Myocyte (in vitro differentiated cells): ENCODE measurements at regions not wholly inside any gene's neighbourhood (a gene's known extent, or its start where the extent isn't known, plus 50 kb on each side); places are given as distances from the start of the nearest gene placed in this dataset.
"Not testable (repeated sequence)": the region's sequence is repeated elsewhere in the genome, so short reads cannot be mapped to it uniquely, and the experiment has no call there.

ENCODE experiments used
- DNase-seq: peaks from one replicate; pipeline ENCODE4 v3.0.0-alpha.2; 2012; ENCODE audit warnings: low read depth

- DNase-seq = not testable (repeated sequence)
These were observed 211.3 kb downstream of the SPATA31A1 start for GRCh38 chr9:39566782-39567181.

DNA sequence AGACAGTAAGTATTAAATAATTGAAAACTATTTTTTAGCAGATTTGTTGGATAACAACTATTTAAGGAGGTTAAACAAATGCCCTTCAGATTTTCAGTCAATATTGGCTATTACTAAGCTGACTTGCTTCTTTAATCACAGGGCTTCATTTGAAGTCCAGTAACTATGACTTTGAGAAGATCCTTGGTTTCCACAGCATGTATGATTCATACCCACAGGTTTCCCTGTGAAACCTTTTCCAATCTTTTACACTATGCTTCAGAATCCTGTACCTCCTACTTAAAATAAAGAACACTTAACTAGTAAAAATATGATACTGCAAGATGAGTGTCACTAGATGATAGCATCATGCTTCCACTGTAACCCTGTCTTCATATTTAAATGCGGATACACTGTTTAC, 211.9 kb downstream of the SPATA31A1 start:
- not testable (repeated sequence) for DNase-seq

DNA sequence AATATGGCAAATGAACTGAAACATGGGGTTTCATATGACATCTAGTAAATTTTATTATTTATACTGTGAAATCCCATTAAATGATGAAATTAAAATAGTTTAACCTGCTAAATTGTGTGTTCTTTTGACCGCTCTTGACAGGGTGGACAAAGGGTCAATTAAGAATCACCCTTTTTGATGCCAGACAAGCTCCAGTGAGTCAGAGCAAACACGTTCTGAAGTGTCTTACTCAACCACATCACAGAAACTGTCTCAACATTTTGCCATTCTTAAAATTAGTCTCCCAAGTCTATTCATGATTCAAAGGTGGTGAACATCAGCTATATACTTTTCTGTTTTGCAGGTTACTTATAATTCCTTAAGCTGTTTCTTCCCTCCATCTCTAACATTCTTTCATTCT, 213.4 kb downstream of the SPATA31A1 start:
- not testable (repeated sequence) for DNase-seq

DNA sequence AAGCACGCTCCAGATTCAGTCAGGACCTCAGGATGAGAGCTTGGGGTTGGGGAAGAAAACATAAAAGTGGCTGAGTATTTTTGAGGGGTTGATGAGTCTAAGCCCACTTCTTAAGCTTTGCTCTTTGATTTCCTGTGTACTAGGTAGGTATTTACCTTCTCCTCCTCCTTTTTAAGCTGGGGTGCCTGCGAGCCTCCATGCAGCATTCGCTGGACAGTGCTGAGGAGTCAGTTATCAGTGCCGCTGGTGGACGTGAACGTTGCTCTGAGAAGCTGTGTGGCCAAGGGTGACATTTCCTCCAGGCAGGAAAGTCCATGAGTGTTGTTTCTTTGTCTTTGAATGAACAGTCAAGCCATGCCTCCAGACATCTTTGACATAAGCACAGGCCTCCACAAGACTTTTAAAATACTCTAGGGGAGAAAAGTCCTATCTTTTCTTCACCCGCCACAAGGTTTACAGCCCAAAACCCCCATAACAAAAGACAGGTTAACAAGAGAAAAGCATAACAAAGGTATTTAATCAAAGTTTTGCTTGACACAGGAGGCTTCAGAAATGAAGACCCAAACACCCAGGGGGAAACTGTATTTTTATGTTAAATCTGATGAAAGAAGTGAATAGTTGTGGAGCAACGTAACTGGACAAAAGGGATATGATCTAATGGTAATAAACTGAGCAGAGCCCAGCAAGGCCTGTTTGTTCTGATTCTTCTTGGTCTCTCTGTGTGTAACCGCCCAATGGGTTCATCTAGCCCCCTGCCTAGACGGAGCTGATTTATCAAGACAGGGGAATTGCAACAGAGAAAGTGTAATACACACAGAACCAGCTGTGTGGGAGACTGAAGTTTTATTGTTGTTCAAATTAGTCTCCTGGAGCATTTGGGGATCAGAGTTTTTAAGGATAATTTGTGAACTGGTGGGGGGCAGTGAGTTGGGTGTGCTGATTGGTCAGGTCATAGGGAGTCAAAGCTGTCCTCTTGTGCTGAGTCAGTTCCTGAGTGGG, 217.9 kb downstream of the SPATA31A1 start:
- not testable (repeated sequence) for DNase-seq

DNA sequence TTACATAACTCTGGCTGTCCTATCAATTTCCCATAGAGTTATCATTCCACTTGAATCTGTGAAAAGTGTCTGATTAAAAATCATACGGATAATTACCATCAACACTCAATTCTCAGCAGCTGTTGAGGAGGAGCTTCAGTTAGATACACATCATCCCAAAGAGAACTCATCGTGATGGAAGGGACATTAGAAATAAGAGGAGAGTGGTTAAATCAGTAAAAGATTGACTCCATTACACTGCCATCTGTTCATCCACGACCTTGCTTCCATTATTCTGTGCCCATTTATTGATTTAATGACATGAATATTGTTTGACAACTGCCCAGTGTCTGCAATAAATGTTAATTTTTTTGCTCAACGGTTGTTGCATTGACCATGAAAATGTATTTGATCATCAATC, 223.5 kb downstream of the SPATA31A1 start:
- DNase-seq = not testable (repeated sequence)

DNA sequence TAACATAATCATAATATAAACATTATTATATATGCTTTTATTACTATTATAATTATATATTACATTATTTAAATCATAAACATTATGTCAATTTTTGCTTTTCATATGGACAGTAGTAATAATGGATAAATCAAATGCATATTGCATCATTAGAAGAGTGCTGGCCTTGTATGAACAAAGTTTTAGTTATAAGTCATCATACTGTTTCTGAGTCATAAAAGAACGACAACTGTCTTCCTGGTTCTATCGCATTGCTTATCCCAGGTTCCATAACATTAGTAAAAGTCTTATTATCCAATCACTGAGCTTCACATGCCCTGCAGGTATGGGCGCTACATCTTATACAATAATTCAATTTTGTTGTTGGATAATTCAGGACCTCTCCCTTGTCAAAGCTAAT, 225.8 kb downstream of the SPATA31A1 start:
- not testable (repeated sequence) for DNase-seq

DNA sequence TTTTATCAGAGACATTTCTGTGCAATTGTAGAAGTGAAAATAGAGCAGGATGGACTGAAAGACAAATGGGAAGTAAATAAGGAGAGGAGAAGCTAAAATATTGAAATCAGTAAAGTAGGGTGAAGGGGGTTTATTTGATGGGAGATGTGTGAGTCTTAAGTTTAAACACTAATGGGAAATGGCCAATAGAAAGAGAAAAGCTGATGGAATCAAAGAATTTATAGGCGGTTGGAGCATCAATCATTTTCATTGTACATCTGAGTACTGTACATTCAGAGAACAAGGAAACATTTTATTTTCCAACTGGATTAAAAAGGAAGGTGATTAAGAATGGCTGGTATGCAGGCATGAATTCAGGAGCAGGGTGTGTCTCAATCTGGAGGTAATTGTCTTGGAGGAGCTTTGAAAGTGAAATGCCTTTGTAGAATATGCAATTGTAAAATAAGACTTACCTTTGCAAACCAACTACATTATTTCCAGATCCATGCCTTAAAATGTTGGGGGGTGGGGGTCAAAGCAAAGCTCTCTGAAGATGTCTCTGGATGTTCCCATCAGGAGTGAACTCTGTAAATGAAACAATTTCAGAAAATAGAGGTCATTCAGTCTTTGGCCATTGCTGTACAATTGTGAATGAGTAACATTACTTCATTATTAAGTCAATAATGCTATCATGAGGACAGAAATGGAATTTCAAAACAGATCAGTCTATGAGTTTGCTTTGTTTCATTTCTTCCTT, 227.4 kb downstream of the SPATA31A1 start:
- not testable (repeated sequence) for DNase-seq

- DNase-seq = not testable (repeated sequence)
These were observed 227.9 kb downstream of the SPATA31A1 start for GRCh38 chr9:39583413-39583747.

DNA sequence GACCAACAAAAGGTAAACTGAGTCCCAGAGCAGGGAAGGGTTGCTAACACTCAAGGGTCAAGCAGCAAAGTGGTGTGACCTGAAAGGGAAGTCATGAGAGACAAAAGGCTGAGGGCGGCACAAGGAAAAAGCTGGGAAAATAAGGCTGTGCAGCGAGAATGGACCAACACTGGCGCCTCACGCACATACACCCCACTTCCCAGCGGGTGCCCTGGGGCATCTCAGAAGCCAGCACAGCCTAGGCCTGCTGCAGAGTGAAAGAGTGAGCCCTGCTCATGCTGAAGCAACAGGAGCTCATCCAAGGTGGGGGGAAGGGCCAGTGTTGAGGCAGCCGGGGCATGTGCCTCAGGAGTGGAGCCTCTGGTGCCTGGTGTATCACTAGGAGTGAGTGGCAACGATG, 229.8 kb downstream of the SPATA31A1 start:
- not testable (repeated sequence) for DNase-seq

- no peak for DNase-seq
These were observed 232.5 kb downstream of the SPATA31A1 start for GRCh38 chr9:39587844-39588499.

DNA sequence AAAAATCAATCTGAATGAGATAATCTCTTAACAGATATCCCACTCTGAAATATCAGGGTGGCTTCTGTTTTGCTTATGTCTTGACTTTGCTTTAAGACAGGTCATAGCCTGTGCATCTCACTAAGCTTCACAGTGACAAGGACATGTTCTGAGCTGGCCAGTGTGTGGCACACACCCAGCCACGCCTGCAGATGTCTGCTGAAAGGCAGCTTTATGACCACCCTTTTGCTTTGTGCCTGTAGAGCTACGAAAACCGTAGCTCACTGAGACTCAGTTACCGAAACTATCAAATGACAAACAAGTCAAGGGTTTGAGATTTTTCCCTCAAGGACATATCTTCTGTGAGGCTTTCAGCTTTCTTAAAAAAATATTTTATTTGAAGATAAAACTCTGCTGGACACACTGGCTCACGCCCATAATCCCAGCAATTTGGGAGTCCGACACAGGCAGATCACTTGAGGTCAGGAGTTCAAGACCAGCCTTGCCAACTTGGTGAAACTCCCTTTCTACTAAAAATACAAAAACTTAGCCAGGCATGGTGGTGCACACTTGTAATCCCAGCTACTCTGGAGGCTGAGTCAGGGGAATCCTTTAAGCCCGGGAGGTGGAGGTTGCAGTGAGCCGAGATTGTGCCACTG, 233.2 kb downstream of the SPATA31A1 start:
- no peak for DNase-seq

DNA sequence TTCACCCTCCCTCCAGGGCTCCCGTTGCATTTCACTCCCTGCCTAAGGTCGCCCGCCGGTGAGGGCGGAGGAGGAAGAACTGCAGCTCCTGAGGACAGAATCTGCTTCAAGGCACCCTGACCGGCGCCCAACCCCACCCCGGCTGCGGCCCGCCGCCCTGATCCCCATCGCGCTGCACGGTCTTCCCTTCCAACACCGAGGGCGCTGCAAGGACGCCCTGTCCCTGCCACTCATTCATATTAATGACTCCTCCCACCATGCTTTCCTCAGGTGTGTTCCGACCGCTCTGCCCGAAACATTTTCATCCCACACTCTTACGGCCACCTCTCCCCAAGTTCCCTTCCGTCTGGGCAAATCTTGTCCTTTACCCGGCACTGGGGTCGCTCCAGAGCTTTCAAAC, 248.6 kb downstream of the SPATA31A1 start:
- DNase-seq = not testable (repeated sequence)

DNA sequence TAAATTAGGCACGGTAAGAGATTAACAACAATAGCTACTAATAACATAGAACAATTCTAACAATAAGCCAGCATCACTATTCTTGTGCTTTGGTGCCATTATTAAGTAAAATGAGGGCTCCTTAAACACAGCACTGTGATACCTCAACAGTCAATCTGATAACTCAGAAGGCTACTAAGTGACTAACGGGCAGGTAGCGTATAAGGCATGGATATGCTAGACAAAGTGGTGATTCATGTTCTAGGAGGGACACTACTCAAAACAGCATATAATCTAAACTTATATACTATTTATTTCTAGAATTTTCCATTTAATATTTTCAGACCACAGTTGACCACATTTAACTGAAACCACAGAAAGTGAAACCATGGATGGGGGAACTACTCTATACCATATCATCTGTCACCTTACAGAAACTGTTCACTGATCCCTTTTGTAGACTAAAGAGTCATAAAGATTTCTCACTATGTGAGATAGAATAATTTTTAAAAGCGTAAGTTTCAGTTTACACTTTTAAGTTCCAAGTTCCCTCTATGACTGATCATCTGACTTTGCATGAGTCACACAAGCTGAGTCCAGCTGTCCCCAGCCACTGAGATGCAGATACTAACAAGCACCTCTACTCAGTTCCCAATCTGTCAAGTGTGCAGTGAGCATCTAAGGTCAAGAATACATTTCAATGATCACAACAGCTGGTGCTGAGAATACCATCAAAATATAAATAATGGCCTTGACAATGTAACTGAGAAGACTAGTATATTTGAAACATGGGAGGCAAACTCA, 256.2 kb downstream of the SPATA31A1 start:
- not testable (repeated sequence) for DNase-seq

- DNase-seq = not testable (repeated sequence)
These were observed 261.0 kb downstream of the SPATA31A1 start for GRCh38 chr9:39616480-39616879.

GRCh38 chr9:39624048-39624447, 268.6 kb downstream of the SPATA31A1 start:
- DNase-seq = not testable (repeated sequence)

DNA sequence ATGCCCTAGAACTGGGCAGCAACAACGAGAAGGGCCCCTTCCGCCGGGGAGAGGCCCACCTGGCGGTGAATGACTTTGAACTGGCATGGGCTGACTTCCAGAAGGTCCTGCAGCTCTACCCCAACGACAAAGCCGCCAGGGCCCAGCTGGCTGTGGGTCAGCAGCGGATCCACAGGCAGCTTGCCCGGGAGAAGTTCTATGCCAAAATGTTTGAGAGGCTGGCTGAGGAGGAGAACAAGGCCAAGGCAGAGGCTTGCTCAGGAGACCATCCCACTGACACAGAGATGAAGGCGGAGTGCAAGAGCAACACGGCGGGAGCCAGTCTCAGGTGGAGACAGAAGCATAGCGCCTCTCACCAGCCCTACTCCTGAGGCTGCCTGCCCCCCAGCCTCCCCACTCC, 276.6 kb downstream of the SPATA31A1 start:
- DNase-seq = not testable (repeated sequence)

DNA sequence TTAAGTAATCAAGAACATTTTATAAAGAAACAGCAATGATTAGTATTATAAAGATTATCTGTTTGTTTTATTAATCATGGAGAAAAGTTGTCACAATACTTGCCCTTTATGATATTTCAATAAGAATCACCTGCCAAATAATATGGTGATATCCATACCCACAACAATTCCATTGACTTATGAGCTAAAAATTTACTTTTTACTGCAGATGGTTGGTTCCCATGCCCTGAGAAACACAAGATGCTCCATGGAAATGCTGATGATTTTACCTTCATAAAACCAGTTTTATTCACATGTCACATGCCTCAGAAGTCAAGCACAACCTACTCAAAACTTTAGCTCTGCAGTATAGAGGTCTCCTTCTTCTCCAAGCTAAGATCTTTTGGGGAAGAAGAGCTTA, 293.6 kb downstream of the SPATA31A1 start:
- DNase-seq = not testable (repeated sequence)

DNA sequence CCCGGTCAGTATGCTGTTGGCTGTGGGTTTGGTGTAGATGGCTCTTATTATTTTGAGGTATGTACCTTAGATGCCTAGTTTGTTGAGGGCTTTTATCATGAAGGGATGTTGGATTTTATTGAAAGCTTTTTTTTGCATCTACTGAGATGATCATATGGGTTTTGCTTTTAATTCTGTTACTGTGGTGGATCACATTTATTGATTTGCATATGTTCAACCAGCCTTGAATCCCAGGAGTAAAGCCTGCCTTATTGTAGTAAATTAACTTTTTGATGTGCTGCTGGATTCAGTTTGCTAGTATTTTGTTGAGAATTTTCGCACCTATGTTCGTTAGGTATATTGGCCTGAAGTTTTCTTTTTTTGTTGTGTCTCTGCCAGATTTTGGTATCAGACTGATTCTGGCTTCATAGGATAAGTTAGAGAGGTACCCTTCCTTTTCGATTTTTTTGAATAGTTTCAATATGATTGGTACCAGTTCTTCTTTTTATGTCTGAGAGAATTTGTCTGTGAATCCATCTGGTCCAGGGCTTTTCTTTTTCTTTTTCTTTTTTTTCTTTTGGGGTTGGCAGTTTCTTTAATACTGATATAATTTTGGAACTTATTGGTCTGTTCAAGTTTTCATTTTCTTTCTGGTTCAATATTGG, 301.6 kb downstream of the SPATA31A1 start:
- not testable (repeated sequence) for DNase-seq

- DNase-seq = not testable (repeated sequence)
These were observed 307.6 kb downstream of the SPATA31A1 start for GRCh38 chr9:39663020-39663419.

GRCh38 chr9:39663713-39664112, 308.2 kb downstream of the SPATA31A1 start:
- DNase-seq = not testable (repeated sequence)
